SK-N-SH (cell line): ENCODE measurements at regions not wholly inside any gene's neighbourhood (a gene's known extent, or its start where the extent isn't known, plus 50 kb on each side); places are given as distances from the start of the nearest gene placed in this dataset.
"Not testable (repeated sequence)": the region's sequence is repeated elsewhere in the genome, so short reads cannot be mapped to it uniquely, and the experiment has no call there.

Source experiments
- CTCF ChIA-PET: fragments of 300-600, 350-600 bp; formaldehyde crosslinking; extraction: SDS; loops from one replicate; lab custom pipeline; 2021; lab: Yijun Ruan, JAX
- POLR2A ChIA-PET: fragments of 350-600 bp; sonication (Branson Sonifier 250); formaldehyde crosslinking; extraction: SDS; loops from one replicate; lab custom pipeline; 2020; ENCODE audit warnings: antibody characterized with exemption, inconsistent platforms; lab: Yijun Ruan, JAX
- DNase-seq: peaks from one replicate; pipeline ENCODE4 v3.0.0; 2012
- H2AFZ ChIP-seq: fragments of 200-600 bp; sonication (generic); 2 replicates; pipeline ENCODE4 v1.8.1; 2016; ENCODE audit warnings: antibody characterized with exemption, mild to moderate bottlenecking, low read depth
- H3F3A ChIP-seq: fragments of 200-600 bp; sonication (generic); replicated peaks from 2 replicates; pipeline ENCODE3; 2016; ENCODE audit warnings: antibody characterized with exemption, mild to moderate bottlenecking; ENCODE audit not compliant: insufficient read depth
- H3K27ac ChIP-seq, 2 experiments: fragments of 200-500 bp in 1 of 2; fragments of 200-600 bp in 1 of 2; sonication (Bioruptor generic) in 1 of 2; sonication (generic), shearing (Covaris generic) in 1 of 2; 2 replicates each; pipeline versions ENCODE4 v1.5.1 to v1.6.1; 2014 to 2016; ENCODE audit warnings: low read depth in 2 of 2, inconsistent platforms in 1 of 2, low read length in 1 of 2, mild to moderate bottlenecking in 1 of 2, mixed read lengths in 1 of 2
- H3K27me3 ChIP-seq: fragments of 200-600 bp; sonication (generic), shearing (Covaris generic); 2 replicates; pipeline ENCODE4 v1.6.1; 2016; ENCODE audit warnings: mixed run types; ENCODE audit not compliant: insufficient read depth
- H3K36me3 ChIP-seq, 2 experiments: fragments of 200-500 bp in 1 of 2; fragments of 200-600 bp in 1 of 2; sonication (Bioruptor generic) in 1 of 2; sonication (generic) in 1 of 2; replicated peaks in 1 of 2; 2 replicates each; pipeline versions ENCODE3 to v1.5.1; 2014 to 2016; ENCODE audit warnings: low read length in 1 of 2, mild to moderate bottlenecking in 1 of 2; ENCODE audit not compliant: insufficient read depth in 2 of 2, control insufficient read depth in 1 of 2
- H3K4me1 ChIP-seq, 2 experiments: fragments of 200-500 bp in 1 of 2; fragments of 200-600 bp in 1 of 2; sonication (Bioruptor generic) in 1 of 2; sonication (generic), shearing (Covaris generic) in 1 of 2; 2 replicates each; pipeline versions ENCODE4 v1.5.1 to v1.6.1; 2014 to 2016; ENCODE audit warnings: low read depth in 1 of 2, low read length in 1 of 2, mixed run types in 1 of 2; ENCODE audit not compliant: insufficient read depth in 2 of 2, control insufficient read depth in 1 of 2
- H3K4me2 ChIP-seq: fragments of 200-600 bp; sonication (generic), shearing (Covaris generic); 2 replicates; pipeline ENCODE4 v1.6.1; 2017; ENCODE audit warnings: mixed run types
- H3K4me3 ChIP-seq, 2 experiments: fragments of 200-500 bp in 1 of 2; fragments of 200-600 bp in 1 of 2; sonication (Bioruptor generic) in 1 of 2; sonication (generic), shearing (Covaris generic) in 1 of 2; 2 replicates each; pipeline versions ENCODE4 v1.5.1 to v1.8.1; 2014 to 2016; ENCODE audit warnings: low read depth in 2 of 2, inconsistent platforms in 1 of 2, low read length in 1 of 2, mild to moderate bottlenecking in 1 of 2, mixed read lengths in 1 of 2, moderate library complexity in 1 of 2
- H3K79me2 ChIP-seq: fragments of 200-600 bp; sonication (generic); 2 replicates; pipeline ENCODE4 v1.8.1; 2017; ENCODE audit warnings: mild to moderate bottlenecking; ENCODE audit not compliant: insufficient read depth
- H3K9ac ChIP-seq: fragments of 200-600 bp; sonication (generic); 2 replicates; pipeline ENCODE4 v1.6.1; 2017; ENCODE audit warnings: mixed run types
- H3K9me2 ChIP-seq: fragments of 200-600 bp; sonication (generic); 2 replicates; pipeline ENCODE4 v1.6.1; 2017; ENCODE audit warnings: mixed run types
- H3K9me3 ChIP-seq: fragments of 200-600 bp; sonication (generic); 2 replicates; pipeline ENCODE4 v1.6.1; 2017; ENCODE audit warnings: mixed run types, mild to moderate bottlenecking, moderate library complexity
- H4K20me1 ChIP-seq: fragments of 200-600 bp; sonication (generic); 2 replicates; pipeline ENCODE4 v1.6.1; 2017; ENCODE audit warnings: mild to moderate bottlenecking, mixed run types; ENCODE audit not compliant: insufficient read depth
- CHD2 ChIP-seq: fragments of 150-350 bp; IDR thresholded peaks from 2 replicates; pipeline ENCODE4 v1.6.1; 2018; ENCODE audit warnings: low read length; ENCODE audit not compliant: partially characterized antibody
- EP300 ChIP-seq, 2 experiments: IDR thresholded peaks; 2 replicates each; pipeline versions ENCODE4 v1.4.0 to v1.6.1; 2012; ENCODE audit warnings: borderline replicate concordance in 1 of 2, low read depth in 1 of 2, low read length in 1 of 2
- FOSL2 ChIP-seq: IDR thresholded peaks from 2 replicates; pipeline ENCODE4 v1.4.0; 2012; ENCODE audit warnings: low read depth, mild to moderate bottlenecking, moderate library complexity, borderline replicate concordance
- FOXJ3 ChIP-seq: sonication (generic); formaldehyde crosslinking; IDR thresholded peaks from 2 replicates; pipeline ENCODE4 v1.5.1; 2020; ENCODE audit warnings: mild to moderate bottlenecking, missing genetic modification reagents
- POLR2AphosphoS5 ChIP-seq: IDR thresholded peaks from 2 replicates; pipeline ENCODE4 v1.6.1; 2012; ENCODE audit warnings: low read depth, low read length
- RAD21 ChIP-seq: IDR thresholded peaks from 2 replicates; pipeline ENCODE4 v1.6.1; 2012; ENCODE audit warnings: mild to moderate bottlenecking, low read length
- SMC3 ChIP-seq: IDR thresholded peaks from 2 replicates; pipeline ENCODE4 v1.6.1; 2012; ENCODE audit warnings: low read depth, low read length, improper control_type of control experiment
- TCF12 ChIP-seq: IDR thresholded peaks from 2 replicates; pipeline ENCODE4 v1.4.0; 2012
- YY1 ChIP-seq: IDR thresholded peaks from 2 replicates; pipeline ENCODE4 v1.4.0; 2012; ENCODE audit warnings: low read depth, mild to moderate bottlenecking
- WGBS: methylation state at CpG from one replicate; pipeline ENCODE4 v1.1.6; 2017; ENCODE audit warnings: low lambda C conversion rate; 5-methylcytosine and 5-hydroxymethylcytosine counted together
- TF ChIP-seq, protein P1 (sequence below): IDR thresholded peaks from 2 replicates; pipeline ENCODE4; 2012
- TF ChIP-seq, protein P2 (sequence below): IDR thresholded peaks from 2 replicates; pipeline ENCODE4 v1.4.0; 2012; ENCODE audit warnings: low read depth, borderline replicate concordance

DNA sequence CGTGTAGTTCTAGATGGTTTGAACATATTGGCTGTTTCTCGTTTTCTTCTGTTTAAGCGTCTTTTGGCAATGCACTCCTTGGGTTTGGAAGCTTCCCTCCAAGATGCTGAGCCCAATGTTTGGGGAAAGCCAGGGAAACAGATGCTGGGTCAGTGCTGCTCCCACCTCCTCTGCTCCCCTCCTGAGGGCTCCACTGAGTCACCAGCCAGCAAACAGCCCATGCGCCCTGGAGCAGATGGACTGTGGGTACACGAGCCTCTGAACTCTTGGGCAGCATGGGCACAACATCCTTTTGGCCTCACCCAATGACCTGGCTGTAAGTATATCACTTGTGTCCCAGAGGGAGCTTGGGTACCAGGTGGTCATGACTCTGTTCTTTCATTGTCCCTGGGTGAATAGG is 207.6 kb downstream of the BUB3 start:
- POLR2A ChIA-PET, result no interaction called here
- no peaks in the 10 kb centered on the region for H3K9me3 ChIP-seq
- peaks cover 0 to 21% of the 10 kb centered on the region in 2 experiments; a peak in 2 of 4 replicates for H3K4me1 ChIP-seq
- no peak overlapping the region for H2AFZ ChIP-seq
- H3F3A ChIP-seq, result no peaks in the 10 kb centered on the region
- no peaks in the 10 kb centered on the region for H3K27me3 ChIP-seq
- H3K9me2 ChIP-seq, result no peaks in the 10 kb centered on the region
- no peaks in the 10 kb centered on the region for H3K79me2 ChIP-seq
- H3K9ac ChIP-seq, result no peak overlapping the region
- no peak overlapping the region for H3K27ac ChIP-seq
- TF ChIP-seq TCF12 (no peak), CHD2 (no peak), RAD21 (no peak), EP300 (IDR thresholded peaks at IDR 0.05; ENCODE audit: borderline replicate concordance in 1 of 2, low read depth in 1 of 2, low read length in 1 of 2) (no peak), SMC3 (no peak), YY1 (no peak), FOXJ3 (CRISPR knock-in tag) (no peak), POLR2AphosphoS5 (no peak)
- TF ChIP-seq, protein P1, sequence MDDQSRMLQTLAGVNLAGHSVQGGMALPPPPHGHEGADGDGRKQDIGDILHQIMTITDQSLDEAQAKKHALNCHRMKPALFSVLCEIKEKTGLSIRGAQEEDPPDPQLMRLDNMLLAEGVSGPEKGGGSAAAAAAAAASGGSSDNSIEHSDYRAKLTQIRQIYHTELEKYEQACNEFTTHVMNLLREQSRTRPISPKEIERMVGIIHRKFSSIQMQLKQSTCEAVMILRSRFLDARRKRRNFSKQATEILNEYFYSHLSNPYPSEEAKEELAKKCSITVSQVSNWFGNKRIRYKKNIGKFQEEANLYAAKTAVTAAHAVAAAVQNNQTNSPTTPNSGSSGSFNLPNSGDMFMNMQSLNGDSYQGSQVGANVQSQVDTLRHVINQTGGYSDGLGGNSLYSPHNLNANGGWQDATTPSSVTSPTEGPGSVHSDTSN, result no peak
- TF ChIP-seq, protein P2, sequence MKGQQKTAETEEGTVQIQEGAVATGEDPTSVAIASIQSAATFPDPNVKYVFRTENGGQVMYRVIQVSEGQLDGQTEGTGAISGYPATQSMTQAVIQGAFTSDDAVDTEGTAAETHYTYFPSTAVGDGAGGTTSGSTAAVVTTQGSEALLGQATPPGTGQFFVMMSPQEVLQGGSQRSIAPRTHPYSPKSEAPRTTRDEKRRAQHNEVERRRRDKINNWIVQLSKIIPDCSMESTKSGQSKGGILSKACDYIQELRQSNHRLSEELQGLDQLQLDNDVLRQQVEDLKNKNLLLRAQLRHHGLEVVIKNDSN, result no peak
- H3K36me3 ChIP-seq, result no peaks in the 10 kb centered on the region
- WGBS, result 22% methylated on average over 5 of the region's 5 CpGs
- DNase-seq, result no peak
- H3K4me2 ChIP-seq, result no peak overlapping the region
- no peak overlapping the region for H3K4me3 ChIP-seq
- no peaks in the 10 kb centered on the region for H4K20me1 ChIP-seq
- CTCF ChIA-PET, result interaction anchor here (0.6 to 2.1 kb wide), 3 partner anchors 19 to 190 kb away, joined by 3 to 10 read pairs (median 4); no protein-coding TSS in a partner anchor

DNA sequence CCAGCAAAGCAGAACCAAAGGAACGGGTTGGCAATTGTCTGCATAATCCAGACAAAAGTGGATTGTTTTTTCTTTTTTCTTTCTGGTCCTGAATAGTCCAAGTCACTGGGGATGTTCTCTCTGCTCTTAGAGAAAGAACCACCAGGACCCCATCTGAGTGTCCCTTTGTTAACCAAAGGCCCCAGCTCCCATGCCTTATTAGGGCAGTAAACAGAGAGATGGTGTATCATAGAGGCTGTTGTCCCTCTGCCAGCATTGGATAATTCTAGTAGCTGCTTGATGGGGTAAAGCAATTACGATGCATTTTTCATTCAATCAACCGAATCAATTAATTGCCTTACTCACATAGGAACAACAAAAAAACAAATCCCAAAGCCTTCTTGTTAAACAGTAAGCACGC is 213.0 kb downstream of the BUB3 start:
- no peaks in the 10 kb centered on the region for H3K9me3 ChIP-seq
- H3K36me3 ChIP-seq, result no peaks in the 10 kb centered on the region
- no peak overlapping the region for H2AFZ ChIP-seq
- H3K4me3 ChIP-seq, result no peak overlapping the region
- no peaks in the 10 kb centered on the region for H3K79me2 ChIP-seq
- 24% methylated on average over 4 of the region's 4 CpGs for WGBS
- no peaks in the 10 kb centered on the region for H3K4me1 ChIP-seq
- TF ChIP-seq, protein P2, result no peak
- TF ChIP-seq SMC3 (no peak), FOSL2 (no peak)
- no peaks in the 10 kb centered on the region for H3K9me2 ChIP-seq
- H3K9ac ChIP-seq, result no peak overlapping the region
- no peak overlapping the region for H3K4me2 ChIP-seq
- H3K27me3 ChIP-seq, result no peaks in the 10 kb centered on the region
- no peak for DNase-seq
- no peaks in the 10 kb centered on the region for H3F3A ChIP-seq
- ChIA-PET CTCF (interaction anchor here (0.9 to 1.7 kb wide), 2 partner anchors 12 to 14 kb away, joined by 3 to 6 read pairs; no protein-coding TSS in a partner anchor), POLR2A (no interaction called here)
- no peak overlapping the region for H3K27ac ChIP-seq
- H4K20me1 ChIP-seq, result no peaks in the 10 kb centered on the region

DNA sequence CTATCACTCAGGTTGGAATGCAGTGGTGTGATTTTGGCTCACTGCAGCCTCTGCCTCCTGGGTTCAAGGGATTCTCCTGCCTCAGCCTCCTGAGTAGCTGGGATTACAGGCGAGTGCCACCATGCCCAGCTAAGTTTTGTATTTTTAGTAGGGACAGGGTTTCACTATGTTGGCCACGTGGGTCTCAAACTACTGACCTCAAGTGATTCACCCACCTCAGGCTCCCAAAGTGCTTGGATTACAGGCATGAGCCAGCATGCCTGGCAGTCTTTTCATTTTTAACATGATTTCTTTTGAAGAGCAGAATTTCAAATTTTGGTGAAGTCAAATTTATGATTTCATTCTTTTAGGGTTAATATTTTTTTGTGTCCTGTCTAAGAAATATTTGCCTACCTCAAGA is 217.4 kb downstream of the BUB3 start:
- H3K4me2 ChIP-seq, H3K36me3 ChIP-seq, CTCF ChIA-PET, DNase-seq, H3K4me1 ChIP-seq, H3K9me2 ChIP-seq, H3K9ac ChIP-seq, H3F3A ChIP-seq, H3K9me3 ChIP-seq, H3K79me2 ChIP-seq, H2AFZ ChIP-seq, H3K27ac ChIP-seq, H3K4me3 ChIP-seq, H4K20me1 ChIP-seq, POLR2A ChIA-PET, H3K27me3 ChIP-seq: not testable (repeated sequence)
- WGBS, result 7% methylated on average over 2 of the region's 2 CpGs
